Prostate gland (tissue), 2 donors: ENCODE measurements at regions not wholly inside any gene's neighbourhood (a gene's known extent, or its start where the extent isn't known, plus 50 kb on each side); places are given as distances from the start of the nearest gene placed in this dataset.

Source experiments
- DNase-seq: peaks from one replicate; pipeline ENCODE4 v3.0.0-alpha.2; 2019; ENCODE audit warnings: low spot score
- H3K27ac ChIP-seq, 2 donors: fragments of 200-600 bp; sonication (generic); 2 replicates each; pipeline ENCODE4 v1.5.1; 2017 to 2019
- H3K27me3 ChIP-seq: fragments of 200-600 bp; sonication (generic); replicated peaks from 2 replicates; pipeline ENCODE4 v1.5.1; 2019; ENCODE audit not compliant: insufficient read depth
- H3K36me3 ChIP-seq, 2 donors: fragments of 200-600 bp; sonication (generic); 1 replicate in 1 of 2; 2 replicates in 1 of 2; pipeline versions ENCODE4 v1.5.1 to v1.8.1; 2017 to 2019
- H3K4me1 ChIP-seq: fragments of 200-600 bp; sonication (generic); replicated peaks from 2 replicates; pipeline ENCODE4 v1.5.1; 2019
- H3K4me3 ChIP-seq, 2 donors: fragments of 200-600 bp; sonication (generic); 2 replicates each; pipeline ENCODE4 v1.5.1; 2017 to 2019
- H3K9me3 ChIP-seq: fragments of 200-600 bp; sonication (generic); 2 replicates; pipeline ENCODE4 v1.5.1; 2017
- POLR2A ChIP-seq: fragments of 450-650 bp; IDR thresholded peaks from one replicate; pipeline ENCODE4 v1.6.1; 2016; ENCODE audit warnings: antibody characterized with exemption, mild to moderate bottlenecking
- POLR2AphosphoS5 ChIP-seq: sonication (generic); formaldehyde crosslinking; IDR thresholded peaks from one replicate; pipeline ENCODE4 v1.6.1; 2017; ENCODE audit warnings: antibody characterized with exemption
- WGBS: methylation state at CpG from one replicate; pipeline ENCODE4 v1.1.5; 2018; 5-methylcytosine and 5-hydroxymethylcytosine counted together
- intact Hi-C: fragments of 100-400 bp; cut with DNase I; formaldehyde crosslinking; loops from one replicate; pipeline ENCODE4 v1.14.2; 2022
- TF ChIP-seq, protein P1 (sequence below), 4 experiments: fragments of 200-600 bp in 2 of 4; fragments of 450-650 bp in 2 of 4; sonication (generic) in 2 of 4; IDR thresholded peaks; 1 replicate in 3 of 4; 2 replicates in 1 of 4; pipeline ENCODE4 v1.5.1; 2016 to 2019; ENCODE audit warnings: antibody characterized with exemption in 4 of 4, mild to moderate bottlenecking in 2 of 4, moderate library complexity in 2 of 4

DNA sequence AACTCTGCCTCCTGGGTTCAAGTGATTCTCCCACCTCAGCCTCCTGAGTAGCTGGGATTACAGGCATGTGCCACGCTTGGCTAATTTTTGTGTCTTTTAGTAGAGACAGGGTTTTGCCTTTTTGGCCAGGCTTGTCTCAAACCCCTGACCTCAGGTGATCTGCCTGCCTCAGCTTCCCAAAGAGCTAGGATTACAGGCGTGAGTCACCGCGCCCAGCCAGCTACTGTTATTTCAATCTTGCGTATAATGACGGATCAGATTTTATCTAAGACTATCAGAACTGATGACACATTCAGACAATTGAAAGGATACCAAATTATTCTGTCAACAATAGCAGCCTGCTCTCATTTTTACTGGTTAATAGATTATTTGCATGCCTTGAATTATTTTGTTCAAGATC, 612.2 kb downstream of the ZIC1 start:
- H3K27me3 ChIP-seq: no peaks in the 10 kb centered on the region
- no peak for TF ChIP-seq POLR2AphosphoS5
- no peak for TF ChIP-seq POLR2A
- TF ChIP-seq, protein P1, sequence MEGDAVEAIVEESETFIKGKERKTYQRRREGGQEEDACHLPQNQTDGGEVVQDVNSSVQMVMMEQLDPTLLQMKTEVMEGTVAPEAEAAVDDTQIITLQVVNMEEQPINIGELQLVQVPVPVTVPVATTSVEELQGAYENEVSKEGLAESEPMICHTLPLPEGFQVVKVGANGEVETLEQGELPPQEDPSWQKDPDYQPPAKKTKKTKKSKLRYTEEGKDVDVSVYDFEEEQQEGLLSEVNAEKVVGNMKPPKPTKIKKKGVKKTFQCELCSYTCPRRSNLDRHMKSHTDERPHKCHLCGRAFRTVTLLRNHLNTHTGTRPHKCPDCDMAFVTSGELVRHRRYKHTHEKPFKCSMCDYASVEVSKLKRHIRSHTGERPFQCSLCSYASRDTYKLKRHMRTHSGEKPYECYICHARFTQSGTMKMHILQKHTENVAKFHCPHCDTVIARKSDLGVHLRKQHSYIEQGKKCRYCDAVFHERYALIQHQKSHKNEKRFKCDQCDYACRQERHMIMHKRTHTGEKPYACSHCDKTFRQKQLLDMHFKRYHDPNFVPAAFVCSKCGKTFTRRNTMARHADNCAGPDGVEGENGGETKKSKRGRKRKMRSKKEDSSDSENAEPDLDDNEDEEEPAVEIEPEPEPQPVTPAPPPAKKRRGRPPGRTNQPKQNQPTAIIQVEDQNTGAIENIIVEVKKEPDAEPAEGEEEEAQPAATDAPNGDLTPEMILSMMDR (IDR thresholded peaks at IDR 0.05): no peak
- H3K36me3 ChIP-seq: no peaks in the 10 kb centered on the region
- no peak overlapping the region for H3K27ac ChIP-seq
- H3K9me3 ChIP-seq: no peaks in the 10 kb centered on the region
- no peaks in the 10 kb centered on the region for H3K4me1 ChIP-seq
- intact Hi-C loops: no loop called here
- 74% methylated on average over 6 of the region's 6 CpGs for WGBS
- H3K4me3 ChIP-seq: no peak overlapping the region
- no peak for DNase-seq

DNA sequence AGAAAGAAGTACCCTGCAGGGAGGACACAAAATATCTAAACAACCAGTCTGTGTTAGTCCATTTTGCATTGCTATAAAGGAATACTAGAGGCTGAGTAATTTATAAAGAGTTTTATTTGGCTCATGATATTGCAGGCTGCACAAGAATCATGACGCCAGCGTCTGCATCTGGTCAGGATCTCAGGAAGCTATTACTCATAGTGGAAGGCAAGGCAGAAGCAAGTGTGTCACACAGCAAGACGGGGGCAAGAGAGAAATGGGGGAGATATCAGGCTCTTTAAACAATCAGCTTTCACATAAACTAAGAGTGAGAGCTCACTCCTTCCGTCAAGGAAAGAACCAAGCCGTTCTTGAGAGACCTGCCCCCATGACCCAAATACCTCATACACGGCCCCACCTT, 614.8 kb downstream of the ZIC1 start:
- Histone ChIP-seq H3K27ac (no peak overlapping the region), H3K27me3 (no peaks in the 10 kb centered on the region), H3K4me1 (no peaks in the 10 kb centered on the region), H3K4me3 (no peak overlapping the region), H3K36me3 (no peaks in the 10 kb centered on the region), H3K9me3 (no peaks in the 10 kb centered on the region)
- TF ChIP-seq POLR2A: no peak
- no peak for TF ChIP-seq POLR2AphosphoS5
- TF ChIP-seq, protein P1 (IDR thresholded peaks at IDR 0.05): no peak
- 70% methylated on average over 6 of the region's 6 CpGs for WGBS
- intact Hi-C loops: no loop called here
- DNase-seq: no peak

DNA sequence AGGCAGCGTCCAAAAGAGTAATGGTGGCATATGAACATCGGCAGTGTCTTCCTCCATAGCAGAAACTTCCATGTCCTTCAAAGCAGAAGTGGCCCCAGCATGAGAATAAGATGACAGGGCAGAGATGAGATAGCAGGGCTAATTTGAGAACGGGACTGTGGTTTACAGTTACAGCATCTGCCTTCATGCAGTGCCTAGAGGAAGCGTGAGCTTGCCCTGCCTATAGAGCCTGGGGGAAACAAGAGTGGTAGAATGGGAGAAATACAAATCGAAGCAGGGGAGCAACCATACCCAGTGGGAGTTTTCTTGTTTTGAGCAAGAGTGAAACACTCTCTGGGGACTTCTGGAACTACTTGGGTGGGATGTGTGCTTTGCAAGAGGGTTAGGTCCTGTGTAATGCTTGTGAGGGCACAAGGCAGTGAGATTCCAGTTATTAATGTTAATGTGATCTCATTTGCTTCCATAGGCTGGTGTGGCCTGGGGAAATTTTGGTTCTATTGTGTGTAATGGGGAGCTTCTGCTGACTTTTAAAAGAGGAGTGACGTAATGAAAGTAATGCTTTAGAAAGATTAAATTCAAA, 616.9 kb downstream of the ZIC1 start:
- Histone ChIP-seq H3K4me1 (no peaks in the 10 kb centered on the region), H3K36me3 (no peaks in the 10 kb centered on the region), H3K27ac (no peak overlapping the region), H3K4me3 (no peak overlapping the region), H3K27me3 (no peaks in the 10 kb centered on the region), H3K9me3 (no peaks in the 10 kb centered on the region)
- intact Hi-C loops: no loop called here
- TF ChIP-seq, protein P1 (IDR thresholded peaks at IDR 0.05): no peak
- TF ChIP-seq POLR2AphosphoS5 (no peak), POLR2A (no peak)
- 86% methylated on average over 6 of the region's 6 CpGs for WGBS
- DNase-seq: no peak

DNA sequence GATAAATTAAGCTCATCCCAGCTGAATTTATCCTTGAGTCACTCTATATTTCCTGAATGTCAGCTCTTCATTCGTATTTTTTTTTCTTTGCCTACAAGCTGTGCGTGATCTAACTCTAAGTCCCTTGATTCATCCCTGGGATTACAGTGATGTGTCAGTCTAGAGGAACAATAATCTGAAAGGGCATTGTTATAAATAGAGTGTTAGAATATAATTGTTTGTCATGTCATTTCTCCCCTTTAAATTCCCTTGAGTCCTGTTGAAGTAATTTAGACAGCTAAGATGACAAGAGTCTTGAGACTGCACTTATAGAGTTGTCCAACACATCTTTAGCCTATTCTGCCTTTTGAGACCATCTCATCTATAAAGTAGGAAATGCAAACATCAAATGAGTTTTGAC, 621.8 kb downstream of the ZIC1 start:
- Histone ChIP-seq H3K4me1 (no peaks in the 10 kb centered on the region), H3K27me3 (no peaks in the 10 kb centered on the region), H3K27ac (no peak overlapping the region), H3K36me3 (no peaks in the 10 kb centered on the region), H3K4me3 (no peak overlapping the region), H3K9me3 (no peaks in the 10 kb centered on the region)
- 86% methylated on average over 2 of the region's 2 CpGs for WGBS
- no peak for DNase-seq
- intact Hi-C loops: no loop called here
- TF ChIP-seq, protein P1 (IDR thresholded peaks at IDR 0.05): no peak
- TF ChIP-seq POLR2AphosphoS5: no peak

DNA sequence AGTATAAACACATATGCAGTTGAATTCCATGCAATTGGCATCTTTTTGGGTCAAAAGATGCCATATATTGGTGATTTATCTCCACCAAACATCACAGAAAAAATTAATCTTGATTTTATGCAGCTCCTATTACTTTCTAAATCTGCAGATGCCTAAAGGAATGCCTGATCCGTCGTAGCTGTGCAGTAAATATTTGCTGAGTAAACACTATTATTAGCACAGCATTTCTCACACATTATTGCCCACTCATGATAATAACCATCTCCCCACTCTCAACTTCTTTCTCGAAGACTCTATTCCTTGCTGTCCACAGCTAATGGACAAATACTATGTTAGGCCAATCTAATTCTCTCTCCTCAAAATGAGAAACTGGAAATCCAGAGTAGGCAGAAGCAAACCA, 625.2 kb downstream of the ZIC1 start:
- intact Hi-C loops: no loop called here
- Histone ChIP-seq H3K4me1 (no peaks in the 10 kb centered on the region), H3K4me3 (no peak overlapping the region), H3K9me3 (no peaks in the 10 kb centered on the region), H3K27ac (no peak overlapping the region), H3K27me3 (no peaks in the 10 kb centered on the region), H3K36me3 (no peaks in the 10 kb centered on the region)
- WGBS: 48% methylated on average over 3 of the region's 3 CpGs
- TF ChIP-seq, protein P1 (IDR thresholded peaks at IDR 0.05): no peak
- TF ChIP-seq POLR2A: no peak
- TF ChIP-seq POLR2AphosphoS5: no peak
- no peak for DNase-seq
